Hindlimb muscle (tissue), 1 donor: ENCODE measurements at regions not wholly inside any gene's neighbourhood (a gene's known extent, or its start where the extent isn't known, plus 50 kb on each side); places are given as distances from the start of the nearest gene placed in this dataset.

Experiments used
- DNase-seq: peaks from one replicate; pipeline ENCODE4 v3.0.0-alpha.2; 2013

GRCh38 chr1:71262970-71263369 lies 182.1 kb upstream of the ZRANB2 start:
- DNase-seq, result no peak

- no peak for DNase-seq
These were observed 172.1 kb upstream of the ZRANB2 start for GRCh38 chr1:71252900-71253299.

GRCh38 chr1:71245246-71245645 lies 164.4 kb upstream of the ZRANB2 start:
- no peak for DNase-seq

GRCh38 chr1:71242239-71242638 lies 161.4 kb upstream of the ZRANB2 start:
- no peak for DNase-seq

- DNase-seq, result no peak
These were observed 159.8 kb upstream of the ZRANB2 start for GRCh38 chr1:71240656-71241055.

GRCh38 chr1:71236503-71236902 lies 155.7 kb upstream of the ZRANB2 start:
- no peak for DNase-seq

- peak; percentile 10 for DNase-seq
These were observed 152.8 kb upstream of the ZRANB2 start for GRCh38 chr1:71233645-71234044.

- no peak for DNase-seq
These were observed 152.0 kb upstream of the ZRANB2 start for GRCh38 chr1:71232786-71233185.

- no peak for DNase-seq
These were observed 151.4 kb upstream of the ZRANB2 start for GRCh38 chr1:71232166-71232763.

GRCh38 chr1:71231751-71232150 lies 150.9 kb upstream of the ZRANB2 start:
- no peak for DNase-seq

- DNase-seq, result no peak
These were observed 148.0 kb upstream of the ZRANB2 start for GRCh38 chr1:71228742-71229365.

- no peak for DNase-seq
These were observed 147.4 kb upstream of the ZRANB2 start for GRCh38 chr1:71228241-71228640.

- no peak for DNase-seq
These were observed 144.0 kb upstream of the ZRANB2 start for GRCh38 chr1:71224741-71225377.

- peak; percentile 32 for DNase-seq
These were observed 143.0 kb upstream of the ZRANB2 start for GRCh38 chr1:71223641-71224340.

- DNase-seq, result no peak
These were observed 141.8 kb upstream of the ZRANB2 start for GRCh38 chr1:71222668-71223067.

- DNase-seq, result no peak
These were observed 129.9 kb upstream of the ZRANB2 start for GRCh38 chr1:71210718-71211117.

GRCh38 chr1:71203241-71203640 lies 122.4 kb upstream of the ZRANB2 start:
- DNase-seq, result no peak

- no peak for DNase-seq
These were observed 119.7 kb upstream of the ZRANB2 start for GRCh38 chr1:71200503-71200902.

GRCh38 chr1:71196685-71197084 lies 115.8 kb upstream of the ZRANB2 start:
- DNase-seq, result peak; percentile 8

- no peak for DNase-seq
These were observed 112.3 kb upstream of the ZRANB2 start for GRCh38 chr1:71193153-71193552.

- DNase-seq, result no peak
These were observed 110.7 kb upstream of the ZRANB2 start for GRCh38 chr1:71191520-71191919.

- DNase-seq, result no peak
These were observed 110.0 kb upstream of the ZRANB2 start for GRCh38 chr1:71190843-71191242.

- no peak for DNase-seq
These were observed 103.6 kb upstream of the ZRANB2 start for GRCh38 chr1:71184410-71184809.

GRCh38 chr1:71179997-71180396 lies 99.2 kb upstream of the ZRANB2 start:
- no peak for DNase-seq
